ENCODE measurements at regions not wholly inside any gene's neighbourhood (a gene's known extent, or its start where the extent isn't known, plus 50 kb on each side); places are given as distances from the start of the nearest gene placed in this dataset.

- DNase-seq (ENCODE audit: low read depth, low spot score) = no peak
- TF ChIP-seq, protein P1, sequence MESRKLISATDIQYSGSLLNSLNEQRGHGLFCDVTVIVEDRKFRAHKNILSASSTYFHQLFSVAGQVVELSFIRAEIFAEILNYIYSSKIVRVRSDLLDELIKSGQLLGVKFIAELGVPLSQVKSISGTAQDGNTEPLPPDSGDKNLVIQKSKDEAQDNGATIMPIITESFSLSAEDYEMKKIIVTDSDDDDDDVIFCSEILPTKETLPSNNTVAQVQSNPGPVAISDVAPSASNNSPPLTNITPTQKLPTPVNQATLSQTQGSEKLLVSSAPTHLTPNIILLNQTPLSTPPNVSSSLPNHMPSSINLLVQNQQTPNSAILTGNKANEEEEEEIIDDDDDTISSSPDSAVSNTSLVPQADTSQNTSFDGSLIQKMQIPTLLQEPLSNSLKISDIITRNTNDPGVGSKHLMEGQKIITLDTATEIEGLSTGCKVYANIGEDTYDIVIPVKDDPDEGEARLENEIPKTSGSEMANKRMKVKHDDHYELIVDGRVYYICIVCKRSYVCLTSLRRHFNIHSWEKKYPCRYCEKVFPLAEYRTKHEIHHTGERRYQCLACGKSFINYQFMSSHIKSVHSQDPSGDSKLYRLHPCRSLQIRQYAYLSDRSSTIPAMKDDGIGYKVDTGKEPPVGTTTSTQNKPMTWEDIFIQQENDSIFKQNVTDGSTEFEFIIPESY (IDR thresholded peaks at IDR 0.05; ENCODE audit: extremely low read depth, insufficient replicate concordance, low read length) = no peak
- TF ChIP-seq SIN3A (IDR thresholded peaks at IDR 0.05; ENCODE audit: low read depth) = no peak
- no peak for TF ChIP-seq MAX (IDR thresholded peaks at IDR 0.05)
- TF ChIP-seq YY1 (IDR thresholded peaks at IDR 0.05; ENCODE audit: extremely low read depth, insufficient replicate concordance, low read depth, low read length) = no peak
- TF ChIP-seq CBX3 (IDR thresholded peaks at IDR 0.05; ENCODE audit: low read depth) = no peak
- no peak for TF ChIP-seq ELF1 (IDR thresholded peaks at IDR 0.05; ENCODE audit: borderline replicate concordance, low read depth)
- TF ChIP-seq SRF (IDR thresholded peaks at IDR 0.05; ENCODE audit: low read depth) = no peak
- no peak for TF ChIP-seq CEBPB (IDR thresholded peaks at IDR 0.05; ENCODE audit: low read depth)
- no peak for TF ChIP-seq FOSL1 (IDR thresholded peaks at IDR 0.05; ENCODE audit: low read depth)
- no peak for TF ChIP-seq EGR1 (IDR thresholded peaks at IDR 0.05; ENCODE audit: low read depth)
- TF ChIP-seq ATF3 (IDR thresholded peaks at IDR 0.05) = no peak
- Histone ChIP-seq H3K27ac (ENCODE audit: low read depth, low read length) (no peak overlapping the region), H3K9me3 (ENCODE audit: control insufficient read depth in 1 of 2, insufficient read depth in 1 of 2, low read depth in 1 of 2, low read length in 2 of 2) (no peaks in the 10 kb centered on the region), H3K79me2 (ENCODE audit: insufficient read depth, low read length) (no peaks in the 10 kb centered on the region), H3K4me1 (ENCODE audit: control insufficient read depth in 1 of 2, insufficient read depth in 2 of 2, low read length in 2 of 2) (no peaks in the 10 kb centered on the region), H3K27me3 (ENCODE audit: insufficient read depth, low read length) (no peaks in the 10 kb centered on the region), H3K36me3 (ENCODE audit: control insufficient read depth in 1 of 2, insufficient read depth in 2 of 2, low read length in 2 of 2) (no peaks in the 10 kb centered on the region), H4K20me1 (ENCODE audit: insufficient read depth) (no peaks in the 10 kb centered on the region), H3K9ac (ENCODE audit: low read length) (no peak overlapping the region), H2AFZ (ENCODE audit: low read depth, low read length, poor library complexity, severe bottlenecking) (no peak overlapping the region), H3K9me2 (ENCODE audit: insufficient read depth) (no peaks in the 10 kb centered on the region), H3K4me2 (ENCODE audit: low read length) (no peak overlapping the region), H3K4me3 (replicated peaks in 1 of 2; ENCODE audit: low read depth in 1 of 2, low read length in 2 of 2) (no peak overlapping the region)
- ATAC-seq = no peak
- intact Hi-C loops (cut with micrococcal nuclease) = no loop called here
- ChIA-PET RAD21 (ENCODE audit: low non-redundant PET in 1 of 2, low total read pairs in 2 of 2, uncharacterized antibody in 2 of 2, unreplicated experiment in 2 of 2) (no interaction called here), POLR2A (no interaction called here), CTCF (no interaction called here)
- no TSS peak for BruUV-seq (replicated peaks)
Observed at GRCh38 chr6:154629127-154629526, 104.1 kb upstream of the SCAF8 start.
